Stimulated activated CD4-positive, alpha-beta T cell treated with anti-CD3 and anti-CD28 coated beads, TNF-alpha, amount 100 ng/mL, for 48 hours (primary cell): ENCODE measurements at regions not wholly inside any gene's neighbourhood (a gene's known extent, or its start where the extent isn't known, plus 50 kb on each side); places are given as distances from the start of the nearest gene placed in this dataset.

Experiments used
- DNase-seq, 3 donors: peaks; one replicate each; pipeline ENCODE4 v3.0.0-alpha.2; 2020; ENCODE audit warnings: low read depth in 3 of 3

- DNase-seq = no peak
These were observed 141.6 kb downstream of the KCNJ12 start for GRCh38 chr17:21517538-21518293.

GRCh38 chr17:21522755-21523336, 146.7 kb downstream of the KCNJ12 start:
- no peak for DNase-seq

GRCh38 chr17:21523497-21524210, 147.5 kb downstream of the KCNJ12 start:
- no peak for DNase-seq

GRCh38 chr17:21524211-21524591, 148.0 kb downstream of the KCNJ12 start:
- no peak for DNase-seq

GRCh38 chr17:21525464-21526130, 149.4 kb downstream of the KCNJ12 start:
- DNase-seq = no peak

GRCh38 chr17:21528031-21528695, 152.0 kb downstream of the KCNJ12 start:
- no peak for DNase-seq

GRCh38 chr17:21530311-21530710, 154.2 kb downstream of the KCNJ12 start:
- no peak for DNase-seq

GRCh38 chr17:21530841-21531240, 154.7 kb downstream of the KCNJ12 start:
- no peak for DNase-seq

- DNase-seq = no peak
These were observed 156.7 kb downstream of the KCNJ12 start for GRCh38 chr17:21532763-21533385.

GRCh38 chr17:21535686-21536375, 156.5 kb upstream of the KCNJ18 start:
- no peak for DNase-seq

GRCh38 chr17:21537302-21537701, 155.0 kb upstream of the KCNJ18 start:
- DNase-seq = no peak

- DNase-seq = no peak
These were observed 153.7 kb upstream of the KCNJ18 start for GRCh38 chr17:21538615-21539014.

GRCh38 chr17:21539146-21539545, 153.2 kb upstream of the KCNJ18 start:
- DNase-seq = no peak

- no peak for DNase-seq
These were observed 151.8 kb upstream of the KCNJ18 start for GRCh38 chr17:21540502-21540901.

- no peak for DNase-seq
These were observed 150.3 kb upstream of the KCNJ18 start for GRCh38 chr17:21542070-21542469.

GRCh38 chr17:21542991-21543390, 149.3 kb upstream of the KCNJ18 start:
- DNase-seq = no peak

- no peak for DNase-seq
These were observed 147.3 kb upstream of the KCNJ18 start for GRCh38 chr17:21545064-21545463.

- no peak for DNase-seq
These were observed 144.1 kb upstream of the KCNJ18 start for GRCh38 chr17:21548236-21548635.

GRCh38 chr17:21549107-21549687, 143.1 kb upstream of the KCNJ18 start:
- DNase-seq = peak in 2 of 3 donors; percentile 29 to 42

GRCh38 chr17:21550031-21550430, 142.3 kb upstream of the KCNJ18 start:
- peak in 1 of 3 donors; percentile 10 for DNase-seq
